ENCODE measurements at regions not wholly inside any gene's neighbourhood (a gene's known extent, or its start where the extent isn't known, plus 50 kb on each side); places are given as distances from the start of the nearest gene placed in this dataset.
A peak's percentile ranks its signal among the peaks of the same experiment; 100 is the strongest.

GRCh38 chr10:58140691-58141347 lies 126.9 kb downstream of the IPMK start:
- no peak for DNase-seq

- DNase-seq = no peak
These were observed 127.6 kb downstream of the IPMK start for GRCh38 chr10:58140054-58140453.

- no peak for DNase-seq
These were observed 129.9 kb downstream of the IPMK start for GRCh38 chr10:58137813-58138212.

- no peak for DNase-seq
These were observed 152.3 kb downstream of the IPMK start for GRCh38 chr10:58115218-58116050.

GRCh38 chr10:58109731-58110130 lies 158.0 kb downstream of the IPMK start:
- DNase-seq = no peak

GRCh38 chr10:58107506-58107905 lies 160.2 kb downstream of the IPMK start:
- DNase-seq = peak; percentile 24

GRCh38 chr10:58106211-58107035 lies 161.3 kb downstream of the IPMK start:
- no peak for DNase-seq

GRCh38 chr10:58104351-58104751 lies 163.3 kb downstream of the IPMK start:
- no peak for DNase-seq

GRCh38 chr10:58102897-58103296 lies 164.8 kb downstream of the IPMK start:
- no peak for DNase-seq

GRCh38 chr10:58101682-58102081 lies 166.0 kb downstream of the IPMK start:
- no peak for DNase-seq

- no peak for DNase-seq
These were observed 172.5 kb downstream of the IPMK start for GRCh38 chr10:58094985-58095718.

- DNase-seq = no peak
These were observed 175.8 kb downstream of the IPMK start for GRCh38 chr10:58091886-58092285.

- DNase-seq = no peak
These were observed 178.0 kb downstream of the IPMK start for GRCh38 chr10:58089739-58090138.

GRCh38 chr10:58087896-58088295 lies 179.8 kb downstream of the IPMK start:
- no peak for DNase-seq

GRCh38 chr10:58086763-58087150 lies 180.9 kb downstream of the IPMK start:
- DNase-seq = no peak

GRCh38 chr10:58086144-58086762 lies 181.4 kb downstream of the IPMK start:
- no peak for DNase-seq

- no peak for DNase-seq
These were observed 185.4 kb downstream of the IPMK start for GRCh38 chr10:58082248-58082647.

- no peak for DNase-seq
These were observed 186.3 kb downstream of the IPMK start for GRCh38 chr10:58081353-58081752.

- no peak for DNase-seq
These were observed 188.2 kb downstream of the IPMK start for GRCh38 chr10:58079461-58079860.

GRCh38 chr10:58072634-58073033 lies 195.1 kb downstream of the IPMK start:
- no peak for DNase-seq

- no peak for DNase-seq
These were observed 196.7 kb downstream of the IPMK start for GRCh38 chr10:58070956-58071355.

- DNase-seq = no peak
These were observed 198.9 kb downstream of the IPMK start for GRCh38 chr10:58068809-58069208.
